GM23248 (cell line): ENCODE measurements at regions not wholly inside any gene's neighbourhood (a gene's known extent, or its start where the extent isn't known, plus 50 kb on each side); places are given as distances from the start of the nearest gene placed in this dataset.

Experiments
- DNase-seq: peaks from one replicate; pipeline ENCODE4 v3.0.0-alpha.2; 2015
- H2AFZ ChIP-seq: fragments of 200-600 bp; sonication (generic); 2 replicates; pipeline ENCODE4 v1.6.1; 2016; ENCODE audit warnings: antibody characterized with exemption
- H3F3A ChIP-seq: fragments of 200-600 bp; sonication (generic); 2 replicates; pipeline ENCODE4 v1.6.1; 2016; ENCODE audit warnings: mild to moderate bottlenecking, antibody characterized with exemption, mixed run types; ENCODE audit not compliant: insufficient read depth
- H3K27ac ChIP-seq: fragments of 200-600 bp; sonication (generic); 2 replicates; pipeline ENCODE4 v1.5.1; 2016; ENCODE audit warnings: mild to moderate bottlenecking
- H3K27me3 ChIP-seq: fragments of 200-600 bp; sonication (generic); replicated peaks from 2 replicates; pipeline ENCODE4 v1.6.1; 2016; ENCODE audit warnings: mild to moderate bottlenecking; ENCODE audit not compliant: insufficient read depth
- H3K36me3 ChIP-seq: fragments of 200-600 bp; sonication (generic); 2 replicates; pipeline ENCODE4 v1.6.1; 2016; ENCODE audit warnings: low read depth, mild to moderate bottlenecking
- H3K4me1 ChIP-seq: fragments of 200-600 bp; sonication (generic); 2 replicates; pipeline ENCODE4 v1.6.1; 2016; ENCODE audit warnings: mild to moderate bottlenecking; ENCODE audit not compliant: insufficient read depth
- H3K4me2 ChIP-seq: fragments of 200-600 bp; sonication (generic); one replicate; pipeline ENCODE4 v1.6.1; 2016; ENCODE audit warnings: mild to moderate bottlenecking; ENCODE audit not compliant: unreplicated experiment
- H3K4me3 ChIP-seq: fragments of 200-600 bp; sonication (generic); 2 replicates; pipeline ENCODE4 v1.5.1; 2016; ENCODE audit warnings: mild to moderate bottlenecking
- H3K79me2 ChIP-seq: fragments of 200-600 bp; sonication (generic); 2 replicates; pipeline ENCODE4 v1.6.1; 2016; ENCODE audit warnings: mild to moderate bottlenecking; ENCODE audit not compliant: insufficient read depth
- H3K9ac ChIP-seq: fragments of 200-600 bp; sonication (generic); 2 replicates; pipeline ENCODE4 v1.6.1; 2016; ENCODE audit warnings: mild to moderate bottlenecking
- H3K9me2 ChIP-seq: fragments of 200-600 bp; sonication (generic); 2 replicates; pipeline ENCODE4 v1.6.1; 2016; ENCODE audit warnings: mixed run types, mild to moderate bottlenecking, moderate library complexity; ENCODE audit not compliant: insufficient read depth
- H3K9me3 ChIP-seq: fragments of 200-600 bp; sonication (generic); one replicate; pipeline ENCODE4 v1.6.1; 2017; ENCODE audit warnings: low read depth
- H4K20me1 ChIP-seq: fragments of 200-600 bp; sonication (generic); 2 replicates; pipeline ENCODE4 v1.6.0; 2016; ENCODE audit not compliant: insufficient read depth
- EZH2 ChIP-seq: fragments of 200-600 bp; sonication (generic); IDR thresholded peaks from 2 replicates; pipeline ENCODE4 v1.6.1; 2018; ENCODE audit warnings: antibody characterized with exemption, mild to moderate bottlenecking; ENCODE audit not compliant: insufficient read depth, poor library complexity, severe bottlenecking
- EZH2phosphoT487 ChIP-seq: fragments of 200-600 bp; sonication (generic); IDR thresholded peaks from 2 replicates; pipeline ENCODE4 v1.6.1; 2018; ENCODE audit warnings: antibody characterized with exemption, moderate library complexity, mild to moderate bottlenecking, low read depth; ENCODE audit not compliant: insufficient read depth
- WGBS, 2 experiments: methylation state at CpG; one replicate each; pipeline ENCODE4 v1.1.6; 2015 to 2017; ENCODE audit warnings: low lambda C conversion rate in 2 of 2, low coverage in 1 of 2; ENCODE audit errors: missing lambda C conversion rate in 2 of 2; 5-methylcytosine and 5-hydroxymethylcytosine counted together
- in situ Hi-C: fragments of 300-500 bp; cut with MboI; formaldehyde crosslinking; loops from 2 replicates; pipeline ENCODE4 v1.15.0; 2020

DNA sequence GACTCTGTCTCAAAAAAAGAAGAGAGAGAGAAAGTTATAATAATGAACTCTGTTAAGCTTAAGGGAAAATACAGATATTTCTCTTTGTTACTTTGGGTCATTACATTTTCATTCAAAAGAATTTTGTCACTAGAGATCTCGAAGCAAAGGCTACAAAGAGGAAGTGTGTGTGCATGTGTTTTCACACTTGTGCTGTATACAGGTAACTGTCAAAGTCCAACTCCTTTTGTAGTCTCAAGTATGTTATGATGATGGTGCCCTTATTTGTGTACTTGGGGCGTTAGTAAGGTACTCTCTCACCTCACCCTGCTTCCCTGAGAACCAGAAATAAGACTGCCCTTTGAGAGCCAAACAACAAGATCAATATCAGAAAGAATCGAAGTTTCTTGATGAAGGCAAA, 152.9 kb upstream of the ZNF644 start:
- H4K20me1 ChIP-seq = no peaks in the 10 kb centered on the region
- H3F3A ChIP-seq = no peaks in the 10 kb centered on the region
- no peak overlapping the region for H3K9ac ChIP-seq
- H3K9me2 ChIP-seq = no peaks in the 10 kb centered on the region
- WGBS, 2 experiments = 23 to 25% methylated on average over 3 of the region's 3 CpGs
- no peak for DNase-seq
- H3K36me3 ChIP-seq = no peaks in the 10 kb centered on the region
- H3K4me2 ChIP-seq = no peak overlapping the region
- no peak overlapping the region for H3K27ac ChIP-seq
- H3K4me3 ChIP-seq = no peak overlapping the region
- H3K27me3 ChIP-seq = peaks cover 20% of the 10 kb centered on the region
- no peaks in the 10 kb centered on the region for H3K9me3 ChIP-seq
- H3K79me2 ChIP-seq = no peaks in the 10 kb centered on the region
- in situ Hi-C loops = no loop called here
- H2AFZ ChIP-seq = no peak overlapping the region
- TF ChIP-seq EZH2phosphoT487 (no peak), EZH2 (no peak)
- H3K4me1 ChIP-seq = no peaks in the 10 kb centered on the region

DNA sequence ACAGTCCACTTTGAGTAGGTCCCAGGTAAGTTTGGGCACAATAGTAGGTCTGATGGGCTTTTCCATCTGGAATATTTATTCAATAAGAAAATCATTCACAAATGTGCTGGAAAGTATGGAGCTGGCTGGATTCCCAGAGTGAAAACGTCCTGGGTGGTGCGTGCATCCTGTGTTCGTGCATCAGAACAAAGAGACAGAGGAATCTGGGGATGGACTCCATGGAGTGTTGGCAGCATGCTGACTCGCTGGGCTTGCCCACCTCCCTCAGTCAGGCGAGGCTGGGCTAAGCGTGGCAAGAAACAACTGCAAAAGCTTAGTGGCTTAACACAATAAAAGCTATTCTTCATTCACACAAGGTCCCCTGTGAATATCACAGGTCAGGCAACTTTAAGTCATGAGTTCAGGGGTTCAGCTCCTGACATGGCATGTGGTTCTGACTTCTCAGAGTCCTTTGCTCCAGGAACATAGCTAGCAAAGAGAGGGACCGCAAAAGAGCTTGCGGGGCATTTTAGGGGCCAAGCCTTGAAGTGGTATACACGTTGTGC, 151.6 kb upstream of the ZNF644 start:
- no peak for DNase-seq
- Histone ChIP-seq H3K9ac (no peak overlapping the region), H3K9me3 (no peaks in the 10 kb centered on the region), H3K27ac (no peak overlapping the region), H4K20me1 (no peaks in the 10 kb centered on the region), H3K4me3 (no peak overlapping the region), H3K36me3 (no peaks in the 10 kb centered on the region), H3K79me2 (no peaks in the 10 kb centered on the region), H3K4me2 (no peak overlapping the region), H3F3A (no peaks in the 10 kb centered on the region), H3K27me3 (peaks cover 20% of the 10 kb centered on the region), H3K4me1 (no peaks in the 10 kb centered on the region), H3K9me2 (no peaks in the 10 kb centered on the region), H2AFZ (no peak overlapping the region)
- no peak for TF ChIP-seq EZH2
- no peak for TF ChIP-seq EZH2phosphoT487
- 5 to 9% methylated on average over 9 of the region's 9 CpGs for WGBS, 2 experiments
- in situ Hi-C loops = no loop called here

DNA sequence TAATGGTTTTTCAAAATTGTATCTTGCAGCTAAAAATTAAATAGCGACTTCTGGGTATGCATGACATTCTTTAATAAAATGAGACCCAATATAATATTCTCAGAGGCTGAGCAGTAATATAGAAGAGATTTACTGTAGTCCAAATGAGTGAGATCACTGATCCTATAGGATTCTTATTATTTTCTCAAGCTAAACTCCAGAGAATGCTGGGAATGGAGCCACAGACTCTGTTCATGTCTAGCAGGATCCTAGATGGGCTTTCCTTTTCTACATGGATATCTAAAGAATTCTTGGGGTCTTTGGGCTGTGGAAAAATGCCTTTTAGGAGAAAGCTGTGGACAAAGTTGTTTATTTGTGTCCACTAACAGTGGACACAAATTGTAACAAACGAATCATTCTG, 150.7 kb upstream of the ZNF644 start:
- H3K36me3 ChIP-seq = no peaks in the 10 kb centered on the region

DNA sequence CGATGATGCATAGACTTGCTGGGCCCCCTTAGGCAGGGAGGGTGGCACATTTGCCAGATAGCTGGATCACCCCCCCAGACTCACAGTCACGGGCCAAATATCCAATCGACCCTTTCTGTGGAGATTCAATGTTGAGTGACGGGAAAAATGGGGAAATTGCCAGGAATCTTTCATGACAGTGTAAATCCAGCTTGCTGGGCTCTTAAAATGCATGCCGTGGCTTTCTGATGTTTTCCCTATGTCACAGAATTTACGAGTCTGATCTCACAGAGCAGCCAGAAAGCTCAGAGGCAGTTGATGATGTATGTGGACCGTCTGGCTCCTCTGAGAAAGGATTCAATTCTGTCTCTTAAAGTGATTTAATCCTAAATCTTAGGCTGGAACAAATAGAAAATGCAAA, 150.1 kb upstream of the ZNF644 start:
- peaks cover 20% of the 10 kb centered on the region for H3K27me3 ChIP-seq
- no peaks in the 10 kb centered on the region for H3K9me3 ChIP-seq
- no peak overlapping the region for H3K4me3 ChIP-seq
- 2 to 4% methylated on average over 7 of the region's 7 CpGs for WGBS, 2 experiments
- DNase-seq = no peak
- no peak for TF ChIP-seq EZH2
- TF ChIP-seq EZH2phosphoT487 = no peak
- H4K20me1 ChIP-seq = no peaks in the 10 kb centered on the region
- in situ Hi-C loops = no loop called here
- no peaks in the 10 kb centered on the region for H3K9me2 ChIP-seq
- H3K36me3 ChIP-seq = no peaks in the 10 kb centered on the region
- H3K4me1 ChIP-seq = no peaks in the 10 kb centered on the region
- no peak overlapping the region for H3K4me2 ChIP-seq
- H3F3A ChIP-seq = no peaks in the 10 kb centered on the region
- no peak overlapping the region for H2AFZ ChIP-seq
- no peak overlapping the region for H3K27ac ChIP-seq
- H3K9ac ChIP-seq = no peak overlapping the region
- no peaks in the 10 kb centered on the region for H3K79me2 ChIP-seq

More for the DNA sequence above, 150.7 kb upstream of the ZNF644 start:
- Histone ChIP-seq H3K79me2 (no peaks in the 10 kb centered on the region), H3K9ac (no peak overlapping the region), H3K4me2 (no peak overlapping the region), H3K4me1 (no peaks in the 10 kb centered on the region), H2AFZ (no peak overlapping the region), H4K20me1 (no peaks in the 10 kb centered on the region), H3F3A (no peaks in the 10 kb centered on the region), H3K9me3 (no peaks in the 10 kb centered on the region), H3K27ac (no peak overlapping the region), H3K4me3 (no peak overlapping the region), H3K9me2 (no peaks in the 10 kb centered on the region), H3K27me3 (peaks cover 20% of the 10 kb centered on the region)
- no peak for TF ChIP-seq EZH2phosphoT487
- in situ Hi-C loops = no loop called here
- 0 to 9% methylated on average over 2 of the region's 2 CpGs for WGBS, 2 experiments
- DNase-seq = no peak

DNA sequence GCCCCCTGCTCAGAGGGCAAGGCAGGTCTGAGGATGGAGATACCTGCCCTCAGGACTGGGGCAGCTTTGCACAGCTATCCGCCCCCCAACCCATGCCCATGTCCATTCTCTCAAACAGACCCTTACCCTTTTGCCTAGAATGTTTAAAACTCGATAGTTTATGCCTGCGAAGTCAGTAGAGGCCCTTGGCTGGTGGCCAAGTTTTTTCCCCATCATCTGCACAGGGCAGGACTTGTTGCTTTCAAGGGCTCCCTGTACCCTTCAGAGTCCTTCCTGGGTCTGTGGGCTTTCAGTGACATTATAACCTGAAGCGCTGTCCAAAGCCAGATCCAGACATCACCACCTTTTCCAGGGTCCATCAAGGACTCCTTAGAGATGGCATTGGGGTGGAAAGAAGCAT, 148.7 kb upstream of the ZNF644 start:
- no peaks in the 10 kb centered on the region for H3K36me3 ChIP-seq
- in situ Hi-C loops = no loop called here
- no peak for DNase-seq
- H2AFZ ChIP-seq = no peak overlapping the region
- no peaks in the 10 kb centered on the region for H4K20me1 ChIP-seq
- H3K9me3 ChIP-seq = no peaks in the 10 kb centered on the region
- 46 to 56% methylated on average over 4 of the region's 4 CpGs for WGBS, 2 experiments
- no peak overlapping the region for H3K4me3 ChIP-seq
- no peaks in the 10 kb centered on the region for H3K79me2 ChIP-seq
- no peaks in the 10 kb centered on the region for H3K9me2 ChIP-seq
- peaks cover 20% of the 10 kb centered on the region for H3K27me3 ChIP-seq
- no peaks in the 10 kb centered on the region for H3K4me1 ChIP-seq
- no peak overlapping the region for H3K4me2 ChIP-seq
- TF ChIP-seq EZH2 = no peak
- TF ChIP-seq EZH2phosphoT487 = no peak
- no peak overlapping the region for H3K9ac ChIP-seq
- no peak overlapping the region for H3K27ac ChIP-seq
- H3F3A ChIP-seq = no peaks in the 10 kb centered on the region
